HG03432 (cell line): ENCODE measurements at regions not wholly inside any gene's neighbourhood (a gene's known extent, or its start where the extent isn't known, plus 50 kb on each side); places are given as distances from the start of the nearest gene placed in this dataset.

Experiments
- ATAC-seq: cut with Tn5 transposase; IDR thresholded peaks from one replicate; pipeline ENCODE4 v1.9.1; 2021; ENCODE audit warnings: mild to moderate bottlenecking, moderate library complexity; ENCODE audit not compliant: unreplicated experiment

DNA sequence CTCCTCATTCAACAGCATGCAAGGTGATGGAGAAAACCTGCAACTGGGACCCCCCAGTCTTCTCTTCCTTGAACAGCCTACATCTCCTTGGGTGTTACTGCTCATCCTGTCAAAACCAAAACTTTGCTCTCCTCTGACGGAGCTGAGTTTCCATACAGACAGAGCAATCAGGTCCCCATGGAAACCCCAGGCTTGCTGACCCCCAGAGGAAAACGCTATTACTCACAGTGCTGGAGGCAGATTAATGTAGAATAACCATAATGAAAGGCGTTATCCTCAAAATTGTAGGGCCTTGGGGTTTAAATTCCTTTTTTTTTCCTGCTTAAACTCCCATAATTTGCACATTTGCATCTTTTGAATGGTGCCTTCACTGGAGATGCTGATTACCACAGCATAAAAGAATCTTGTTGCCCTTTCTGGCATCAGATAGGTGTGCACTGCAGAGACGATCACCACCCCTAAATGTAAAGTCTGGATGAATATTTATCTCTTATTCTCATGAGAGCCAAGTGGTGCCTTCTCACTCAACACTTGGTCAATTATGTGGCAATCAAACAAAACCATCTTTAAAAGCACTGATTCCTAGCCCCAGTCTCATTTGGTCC is 126.3 kb downstream of the MSX2 start:
- no peak for ATAC-seq

DNA sequence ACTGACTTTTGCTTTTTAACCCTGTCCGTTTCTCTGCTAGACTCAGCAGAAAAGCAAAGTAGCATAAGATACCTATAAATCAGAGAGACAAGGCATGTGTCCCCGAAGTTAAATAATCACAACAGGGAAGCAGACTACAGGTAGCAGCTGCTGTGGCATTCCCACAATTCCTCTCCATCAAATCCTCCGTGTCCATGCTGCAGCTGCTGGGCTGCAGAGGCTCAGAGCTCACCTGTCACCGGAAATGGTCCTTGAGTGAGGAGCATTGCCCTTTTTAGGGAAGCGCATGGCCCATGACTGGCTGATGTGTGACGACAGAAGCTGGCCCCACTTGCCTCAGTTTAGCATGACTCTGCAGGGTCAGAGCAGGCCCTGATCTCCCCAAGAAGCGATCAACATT is 125.0 kb downstream of the MSX2 start:
- ATAC-seq: no peak

DNA sequence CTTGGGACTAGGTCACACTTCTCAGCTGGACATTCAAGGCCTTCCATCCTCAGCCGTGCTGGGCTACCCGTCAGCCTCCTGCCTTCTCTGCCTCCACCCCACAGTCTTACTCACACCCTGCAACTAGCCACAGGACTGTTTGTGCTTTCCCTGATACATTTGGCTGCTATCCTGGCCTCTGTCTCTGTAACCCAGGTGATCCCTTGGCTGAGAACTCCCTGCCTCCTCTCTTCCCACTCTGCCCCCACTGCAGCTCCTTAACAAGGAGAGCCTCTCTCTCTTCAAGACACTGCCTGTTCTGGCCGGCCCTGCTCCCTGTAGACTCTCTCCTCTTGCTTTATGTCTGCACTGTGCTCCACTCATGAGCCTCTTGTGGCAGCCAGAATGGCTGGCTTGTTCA is 120.6 kb downstream of the MSX2 start:
- no peak for ATAC-seq

DNA sequence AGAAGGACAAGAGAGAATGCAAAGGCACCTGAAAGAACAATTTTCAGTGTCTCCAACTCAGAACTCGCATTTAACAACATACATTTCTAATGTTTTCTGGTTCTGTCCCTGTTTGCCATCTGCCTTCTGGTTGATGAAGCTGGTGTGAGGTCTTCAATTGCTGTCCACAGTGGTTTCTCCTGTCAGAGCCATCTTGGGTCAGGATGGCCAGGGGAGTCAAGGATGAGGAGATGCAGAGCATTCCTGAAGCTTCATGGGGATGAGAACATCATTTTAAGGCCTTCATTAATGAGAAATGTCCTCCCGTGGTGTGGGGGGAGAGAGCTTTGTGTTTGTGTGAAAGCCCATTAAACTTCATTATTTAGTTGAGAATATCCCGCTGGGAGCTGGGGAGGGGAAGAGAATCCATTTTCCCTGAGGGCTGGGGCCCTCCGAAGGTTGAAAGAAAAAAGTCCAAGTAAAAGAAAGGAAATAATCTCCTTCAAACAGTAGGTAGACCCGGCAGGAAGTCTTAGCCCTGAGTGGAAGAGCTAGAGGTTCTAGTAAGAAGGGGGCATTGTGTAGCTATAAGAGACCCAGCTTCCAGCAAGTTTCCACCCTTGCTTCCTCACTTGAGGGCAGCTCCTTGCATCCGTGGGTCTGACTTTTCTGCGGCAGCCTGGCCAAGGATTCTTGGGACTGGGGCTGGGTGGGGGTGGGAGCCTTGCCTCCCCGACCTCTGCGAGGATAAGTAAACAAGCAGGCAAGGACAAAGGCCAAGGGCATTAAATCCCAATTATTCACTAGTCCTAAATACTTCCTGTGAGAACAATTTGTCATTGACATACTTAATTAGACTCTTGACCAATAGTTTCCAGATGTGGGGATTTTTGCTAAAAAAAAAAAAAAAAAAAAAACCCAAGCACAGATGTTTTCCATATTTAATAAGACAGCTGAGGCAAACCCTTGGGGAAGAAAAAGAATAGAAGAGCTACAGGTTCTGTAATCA is 119.2 kb downstream of the MSX2 start:
- ATAC-seq: no peak

DNA sequence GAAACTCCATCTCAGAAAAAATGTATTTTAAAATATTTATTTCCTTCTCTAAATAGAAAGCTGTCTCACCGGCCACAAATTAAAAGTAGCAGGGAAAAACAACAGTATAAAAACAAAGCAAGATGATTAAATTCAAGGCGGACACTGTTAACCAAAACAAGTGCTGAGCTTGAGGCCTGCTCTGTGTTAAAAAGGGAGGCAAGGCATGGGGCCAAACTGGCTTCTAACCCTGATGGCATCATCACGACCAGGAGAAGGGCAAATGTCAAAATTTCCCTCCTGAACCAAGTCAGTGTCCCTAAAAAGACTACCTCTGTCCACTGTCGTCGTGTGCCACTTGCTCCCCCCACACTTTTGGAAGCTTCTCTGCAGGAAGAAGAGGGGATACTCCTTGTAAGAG is 116.1 kb downstream of the MSX2 start:
- ATAC-seq: no peak

DNA sequence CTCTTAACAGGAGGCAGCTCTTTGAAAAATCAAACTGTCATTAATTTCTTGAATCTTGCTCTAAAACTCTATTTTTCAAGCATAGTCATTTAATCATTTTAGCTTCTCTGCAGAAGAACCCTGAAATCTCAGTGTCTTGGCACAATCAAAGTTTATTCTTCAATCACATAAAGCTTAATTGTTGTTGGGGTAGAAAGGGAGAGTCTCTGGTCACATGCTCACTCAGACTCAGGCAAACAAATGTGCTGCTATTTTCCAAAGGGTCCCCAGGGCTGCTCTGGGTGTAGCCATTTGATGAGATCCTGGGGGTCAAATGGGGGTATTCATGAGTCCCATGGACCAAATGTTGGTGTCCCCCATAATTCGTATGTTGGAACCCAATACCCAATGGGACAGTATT is 114.8 kb downstream of the MSX2 start:
- ATAC-seq: no peak

DNA sequence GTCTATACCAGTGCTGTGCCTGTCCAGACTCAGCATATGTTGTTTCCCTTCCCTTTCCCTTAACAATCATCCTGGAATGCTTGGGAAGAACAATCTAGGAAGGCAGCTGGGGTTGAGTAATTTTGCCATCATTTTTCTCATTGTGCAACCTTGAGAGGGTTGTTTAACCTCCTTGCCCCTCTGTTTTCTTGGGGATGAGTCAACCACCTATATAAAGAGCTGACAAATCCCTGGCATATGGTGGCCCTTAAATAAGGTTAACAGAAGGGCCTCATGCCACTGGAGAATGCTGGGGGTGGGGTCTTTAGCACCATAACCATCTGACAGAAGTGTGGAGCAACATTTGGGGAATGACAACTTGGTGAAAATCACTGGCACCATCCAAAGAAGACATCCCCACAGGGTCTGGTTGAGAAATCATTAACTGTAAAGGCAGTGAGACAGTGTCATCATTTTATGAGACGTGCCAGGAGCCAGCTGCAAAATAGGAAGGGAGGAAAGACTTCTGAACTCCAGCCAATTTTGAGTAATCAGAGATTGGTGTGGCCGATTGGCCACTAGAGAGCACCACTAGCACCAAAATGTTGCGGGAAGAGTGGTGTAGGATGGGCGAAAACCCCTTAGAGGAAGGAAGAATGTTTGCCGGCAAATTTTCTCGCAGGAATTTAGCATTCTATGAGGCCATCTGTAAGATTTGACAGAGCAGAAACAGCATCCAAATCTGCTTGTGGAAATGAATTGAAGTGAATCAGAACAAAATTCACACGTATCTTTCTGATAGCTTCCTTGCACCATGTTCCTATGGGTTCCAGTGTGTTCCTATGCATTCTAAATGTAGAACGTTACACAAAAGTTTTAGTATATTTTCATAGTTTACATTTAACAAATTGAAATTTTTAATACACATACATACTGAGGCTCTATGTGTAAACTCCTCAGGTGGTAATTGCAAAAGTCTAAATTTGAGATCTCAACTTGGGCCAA is 113.8 kb downstream of the MSX2 start:
- no peak for ATAC-seq

DNA sequence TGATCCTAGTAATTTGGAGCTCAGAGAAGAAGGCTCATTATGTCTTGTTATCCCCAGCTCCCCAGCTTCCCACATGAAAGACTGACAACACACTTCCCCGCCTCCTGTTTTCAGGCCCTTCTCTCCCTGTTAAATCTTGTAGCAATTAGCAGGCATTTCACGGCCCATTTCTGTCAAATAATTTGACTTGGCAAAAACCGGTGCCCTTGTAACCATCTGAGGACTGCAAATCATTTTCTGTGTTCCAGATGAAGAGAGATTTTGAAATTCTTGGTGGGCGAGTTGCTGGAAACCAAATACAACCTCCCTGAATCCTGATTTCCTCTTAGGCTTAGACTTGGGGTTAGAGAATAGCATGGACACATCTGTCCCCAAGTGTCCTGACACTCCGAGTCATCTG is 109.7 kb downstream of the MSX2 start:
- no peak for ATAC-seq

DNA sequence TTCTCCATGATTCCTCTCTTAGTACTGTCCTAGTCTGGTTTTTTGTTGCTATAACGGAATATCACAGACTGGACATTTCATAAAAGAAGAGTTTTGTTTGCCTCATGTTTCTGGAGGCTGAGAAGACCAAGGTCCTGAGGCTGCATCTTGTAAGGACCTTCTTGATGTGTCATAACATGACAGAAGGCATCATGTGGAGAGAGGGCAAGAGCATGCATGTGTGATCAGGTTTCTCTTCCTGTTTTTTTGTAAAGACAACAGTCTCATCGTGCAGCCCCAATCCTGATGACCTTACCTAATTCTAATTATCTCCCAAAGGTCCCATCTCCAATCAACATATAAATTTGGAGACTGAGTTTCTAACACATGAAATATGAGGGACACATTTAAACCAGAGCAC is 108.4 kb downstream of the MSX2 start:
- ATAC-seq: no peak

DNA sequence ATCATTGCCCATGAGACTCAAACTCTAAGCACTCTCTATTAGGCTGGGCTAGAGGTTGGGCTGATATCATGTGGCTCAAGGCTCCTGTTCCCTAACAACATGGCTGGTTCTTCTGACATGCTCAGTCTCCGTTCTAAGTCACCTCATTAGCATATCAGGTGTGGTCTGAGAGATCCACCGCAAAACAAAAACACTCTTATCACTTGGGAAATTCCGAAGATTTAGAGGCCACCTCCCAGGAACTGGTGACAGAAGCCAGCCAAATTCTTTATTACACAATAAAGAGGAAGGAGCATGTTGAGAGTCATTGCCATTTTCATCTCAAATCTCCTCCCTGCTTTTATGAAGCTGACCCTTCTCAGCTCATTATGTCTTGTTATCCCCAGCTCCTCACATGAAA is 107.6 kb downstream of the MSX2 start:
- ATAC-seq: no peak

DNA sequence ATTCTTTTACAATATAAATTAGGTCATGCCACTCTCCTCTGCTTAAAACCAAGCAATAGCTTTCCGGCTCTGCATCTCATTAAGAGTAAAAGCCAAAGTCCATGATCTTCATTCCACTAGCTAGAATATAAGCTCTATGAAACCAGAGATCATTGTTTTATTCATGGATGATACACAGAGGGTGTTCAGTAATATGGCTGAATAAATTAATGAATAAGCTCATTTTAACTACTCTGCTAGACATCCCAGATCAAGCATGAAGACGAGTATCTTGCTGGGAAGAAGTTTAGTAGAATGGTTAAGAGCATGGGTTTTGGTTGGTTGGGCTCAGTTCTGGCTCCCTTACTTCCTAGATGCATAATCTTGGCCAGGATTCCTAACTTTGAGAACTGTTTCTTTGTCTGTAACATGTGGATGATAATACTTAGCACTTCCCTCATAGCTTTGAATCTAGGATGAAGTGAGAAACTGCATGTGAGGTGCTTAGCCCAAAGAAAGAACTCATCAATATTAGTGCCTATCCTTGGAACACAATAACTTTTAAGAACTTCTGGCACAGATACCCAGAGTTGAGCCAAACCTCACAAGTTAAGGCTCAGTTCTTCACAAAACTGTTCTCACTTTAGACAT is 106.8 kb downstream of the MSX2 start:
- ATAC-seq: no peak

DNA sequence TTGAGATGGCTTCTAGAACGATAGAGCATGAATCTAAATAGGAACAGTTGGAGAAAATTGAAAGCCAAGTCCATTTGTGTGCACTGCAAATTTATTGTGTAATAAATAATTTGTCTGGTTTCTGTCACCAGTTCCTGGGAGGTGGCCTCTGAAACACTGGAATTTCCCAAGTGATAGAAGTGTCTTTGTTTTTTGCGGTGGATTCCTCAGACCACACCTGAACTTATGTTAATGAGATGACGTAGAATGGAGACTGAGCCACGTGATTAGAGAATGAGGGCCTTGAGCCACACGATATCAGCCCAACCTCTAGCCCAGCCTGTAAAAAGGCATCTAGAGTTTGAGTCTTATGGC is 105.1 kb downstream of the MSX2 start:
- ATAC-seq: no peak

DNA sequence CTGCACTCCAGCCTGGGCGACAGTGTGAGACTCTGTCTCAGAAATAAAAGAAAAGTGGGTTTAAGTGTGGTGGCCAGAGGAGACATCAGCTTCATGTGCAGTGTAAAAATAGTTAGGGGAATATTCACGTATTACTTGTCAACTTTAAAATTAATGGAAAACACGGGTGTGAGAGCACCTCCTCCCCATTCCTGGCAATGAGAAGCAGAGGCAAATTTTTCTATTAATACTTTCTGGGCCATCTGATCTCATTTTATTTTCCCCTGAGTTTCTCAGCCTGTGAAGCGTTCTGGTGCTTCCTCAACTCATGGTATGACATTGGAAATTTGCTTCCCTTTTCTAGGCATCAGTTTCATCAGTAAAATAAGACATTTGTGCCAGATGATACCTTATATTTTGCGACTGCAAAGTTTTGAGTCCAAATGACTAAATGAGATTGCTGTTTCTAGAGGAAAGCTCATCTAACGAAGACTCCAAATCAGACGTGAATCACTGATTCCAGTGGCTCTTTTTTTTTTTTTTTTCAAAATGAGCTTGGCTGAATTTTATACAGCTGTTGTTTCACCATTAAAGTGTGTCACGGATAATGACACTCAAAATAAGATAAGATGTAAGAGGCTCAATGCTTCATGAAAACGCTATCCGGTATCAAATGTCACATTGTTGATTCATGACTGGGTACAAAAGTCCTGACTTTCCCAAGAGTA is 104.6 kb downstream of the MSX2 start:
- no peak for ATAC-seq

DNA sequence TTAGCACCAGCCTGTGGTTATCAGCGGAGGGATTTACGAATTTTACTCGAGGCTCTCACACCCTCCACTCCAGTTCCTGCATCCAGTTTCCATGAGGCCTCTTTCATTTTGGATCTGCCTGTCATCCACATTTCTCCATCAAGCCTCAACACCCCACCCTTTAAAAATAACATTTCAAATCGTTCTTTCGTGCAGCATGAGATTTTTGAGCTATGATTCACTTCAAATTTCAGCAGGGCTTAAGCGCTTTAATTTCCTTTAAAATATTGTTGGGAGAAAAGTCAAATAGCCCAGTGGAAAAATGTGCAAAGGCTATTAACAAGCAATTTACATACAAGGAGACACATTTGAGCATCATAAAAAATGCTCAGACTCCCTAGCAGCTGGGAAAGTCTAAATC is 103.2 kb downstream of the MSX2 start:
- ATAC-seq: no peak

DNA sequence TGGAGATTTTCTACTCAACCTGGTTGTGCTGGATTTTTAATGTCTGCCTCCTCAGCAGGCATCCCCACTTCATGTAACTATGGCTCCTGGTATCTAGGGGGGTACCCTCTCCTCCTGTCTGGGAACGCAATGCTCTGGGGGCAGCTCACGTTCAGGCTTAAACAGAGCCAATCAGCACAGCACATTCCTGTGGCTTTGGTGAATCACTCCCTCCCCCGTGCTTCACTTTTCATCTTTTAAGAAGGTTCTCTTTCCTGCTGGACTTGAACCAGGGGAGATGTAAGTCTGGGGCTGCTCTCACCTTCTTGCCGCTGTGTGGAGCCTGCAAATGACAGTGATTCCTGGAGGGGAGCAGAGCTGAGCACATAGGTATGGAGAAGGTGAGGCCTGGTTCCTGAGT is 101.2 kb downstream of the MSX2 start:
- ATAC-seq: no peak

DNA sequence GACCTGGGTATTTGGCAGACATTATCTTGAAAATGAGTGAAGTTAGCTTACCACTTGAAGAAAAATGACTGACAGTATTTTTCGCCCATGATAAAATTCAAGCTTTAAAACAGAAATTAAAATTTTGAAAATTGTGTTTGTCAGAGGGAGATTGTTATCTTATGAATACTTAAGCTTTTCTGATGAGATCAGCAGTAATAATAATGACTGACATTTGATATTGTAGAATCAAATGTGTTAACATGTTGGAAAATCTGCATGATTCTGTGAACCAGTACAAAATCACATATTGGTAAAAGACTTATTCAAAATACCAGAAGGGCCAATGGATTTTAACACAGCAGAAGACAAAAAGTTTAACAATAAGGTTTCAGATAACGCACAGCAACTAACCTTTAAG is 94.0 kb downstream of the MSX2 start:
- ATAC-seq: no peak

DNA sequence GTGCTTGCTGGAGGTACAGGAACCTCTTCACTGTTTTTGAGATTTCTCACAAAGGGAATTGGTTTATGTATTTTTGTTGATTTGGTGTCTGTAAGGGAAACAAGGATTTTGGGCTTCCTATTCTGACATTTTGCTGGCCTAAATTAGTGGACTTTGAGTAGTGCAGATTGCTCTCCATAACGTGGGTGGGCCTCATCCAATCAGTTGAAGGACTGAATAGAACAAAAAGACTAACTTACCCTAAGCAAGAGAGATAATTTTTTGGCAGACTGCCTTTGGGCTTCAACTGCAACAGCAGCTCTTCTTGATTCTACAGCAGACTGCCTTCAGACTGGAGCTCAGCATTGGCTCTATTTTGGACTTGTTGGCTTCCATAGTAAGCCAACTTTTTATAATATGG is 93.2 kb downstream of the MSX2 start:
- no peak for ATAC-seq

DNA sequence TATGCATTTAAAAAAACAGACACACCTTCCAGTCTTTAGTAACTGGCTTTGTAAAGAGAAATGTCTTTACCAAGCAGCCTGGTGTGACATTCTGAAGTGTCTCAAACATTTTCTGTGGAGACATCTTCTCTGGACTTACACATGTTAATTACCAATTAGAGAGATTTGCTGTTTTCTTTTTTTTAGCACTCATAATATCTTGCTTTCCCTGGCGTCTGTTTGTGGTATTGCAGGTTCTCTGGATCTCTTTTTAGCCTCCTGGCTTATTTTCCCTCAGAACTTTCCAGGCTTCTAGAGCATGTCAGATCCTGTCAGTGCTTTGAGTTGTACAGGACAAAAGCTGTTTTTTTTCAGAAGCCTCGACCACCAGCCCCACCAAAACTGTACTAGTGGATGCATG is 92.5 kb downstream of the MSX2 start:
- no peak for ATAC-seq

DNA sequence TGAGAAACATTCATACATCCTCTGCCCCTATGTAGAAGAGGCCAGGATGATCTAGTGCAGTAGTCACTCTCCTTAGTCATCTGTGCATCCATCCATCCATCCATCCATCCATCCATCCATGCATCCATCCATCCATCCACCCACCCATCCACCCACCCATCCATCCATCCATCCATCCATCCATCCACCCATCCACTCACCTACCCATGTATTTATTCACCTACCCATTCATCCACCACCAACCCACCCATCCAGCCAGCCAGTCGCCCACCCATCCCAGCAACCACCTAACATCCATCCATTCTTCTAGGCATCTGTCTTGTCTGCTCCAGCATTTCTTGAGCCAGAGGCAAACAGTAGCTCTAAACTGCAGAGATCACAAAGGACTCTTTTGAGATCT is 87.1 kb downstream of the MSX2 start:
- no peak for ATAC-seq

DNA sequence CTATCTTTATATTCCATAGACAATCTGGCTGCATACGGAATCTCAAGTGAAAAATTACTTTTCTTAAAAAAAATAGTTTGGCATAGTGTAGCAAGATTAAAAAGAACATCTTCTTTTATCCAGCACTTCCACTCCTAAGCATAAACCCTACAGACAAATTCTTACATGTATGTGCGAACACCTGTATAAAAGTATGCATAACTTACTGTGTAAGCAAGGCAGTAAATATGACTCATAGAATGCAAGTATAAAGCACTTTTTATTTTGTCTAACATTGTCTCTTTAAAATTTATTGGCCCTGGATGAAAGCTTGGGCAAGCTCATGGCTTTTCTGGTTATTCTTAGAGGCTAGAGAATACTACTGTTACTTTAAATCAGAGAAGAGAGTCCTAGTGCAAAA is 86.4 kb downstream of the MSX2 start:
- no peak for ATAC-seq
